ENCODE measurements at regions not wholly inside any gene's neighbourhood (a gene's known extent, or its start where the extent isn't known, plus 50 kb on each side); places are given as distances from the start of the nearest gene placed in this dataset.

- no peak for TF ChIP-seq CTCF (IDR thresholded peaks at IDR 0.05; ENCODE audit: low read depth, low read length)
- DNase-seq (ENCODE audit: extremely low read depth, low read depth), result no peak
Observed at GRCh38 chr16:58960484-58960883, 226.4 kb upstream of the GOT2 start.

GRCh38 chr16:58960034-58960433 lies 225.9 kb upstream of the GOT2 start:
- no peak for TF ChIP-seq CTCF (IDR thresholded peaks at IDR 0.05; ENCODE audit: low read depth, low read length)
- DNase-seq (ENCODE audit: extremely low read depth, low read depth), result no peak

GRCh38 chr16:58958749-58959148 lies 224.6 kb upstream of the GOT2 start:
- no peak for TF ChIP-seq CTCF (IDR thresholded peaks at IDR 0.05; ENCODE audit: low read depth, low read length)
- DNase-seq (ENCODE audit: extremely low read depth, low read depth), result no peak

- DNase-seq (ENCODE audit: extremely low read depth, low read depth), result no peak
Observed at GRCh38 chr16:58948244-58948643, 214.1 kb upstream of the GOT2 start.

GRCh38 chr16:58940609-58941008 lies 206.5 kb upstream of the GOT2 start:
- DNase-seq (ENCODE audit: extremely low read depth, low read depth), result no peak
- TF ChIP-seq CTCF (IDR thresholded peaks at IDR 0.05; ENCODE audit: low read depth, low read length), result no peak

More at GRCh38 chr16:58948244-58948643, 214.1 kb upstream of the GOT2 start:
- no peak for TF ChIP-seq CTCF (IDR thresholded peaks at IDR 0.05; ENCODE audit: low read depth, low read length)

GRCh38 chr16:58938811-58939210 lies 204.7 kb upstream of the GOT2 start:
- TF ChIP-seq CTCF (IDR thresholded peaks at IDR 0.05; ENCODE audit: low read depth, low read length), result no peak
- no peak for DNase-seq (ENCODE audit: extremely low read depth, low read depth)

GRCh38 chr16:58937661-58938060 lies 203.5 kb upstream of the GOT2 start:
- no peak for DNase-seq (ENCODE audit: extremely low read depth, low read depth)
- TF ChIP-seq CTCF (IDR thresholded peaks at IDR 0.05; ENCODE audit: low read depth, low read length), result no peak
